GM23248 (cell line): ENCODE measurements at regions not wholly inside any gene's neighbourhood (a gene's known extent, or its start where the extent isn't known, plus 50 kb on each side); places are given as distances from the start of the nearest gene placed in this dataset.

Experiments used
- DNase-seq: peaks from one replicate; pipeline ENCODE4 v3.0.0-alpha.2; 2015
- H2AFZ ChIP-seq: fragments of 200-600 bp; sonication (generic); 2 replicates; pipeline ENCODE4 v1.6.1; 2016; ENCODE audit warnings: antibody characterized with exemption
- H3F3A ChIP-seq: fragments of 200-600 bp; sonication (generic); 2 replicates; pipeline ENCODE4 v1.6.1; 2016; ENCODE audit warnings: mild to moderate bottlenecking, antibody characterized with exemption, mixed run types; ENCODE audit not compliant: insufficient read depth
- H3K27ac ChIP-seq: fragments of 200-600 bp; sonication (generic); 2 replicates; pipeline ENCODE4 v1.5.1; 2016; ENCODE audit warnings: mild to moderate bottlenecking
- H3K27me3 ChIP-seq: fragments of 200-600 bp; sonication (generic); replicated peaks from 2 replicates; pipeline ENCODE4 v1.6.1; 2016; ENCODE audit warnings: mild to moderate bottlenecking; ENCODE audit not compliant: insufficient read depth
- H3K36me3 ChIP-seq: fragments of 200-600 bp; sonication (generic); 2 replicates; pipeline ENCODE4 v1.6.1; 2016; ENCODE audit warnings: low read depth, mild to moderate bottlenecking
- H3K4me1 ChIP-seq: fragments of 200-600 bp; sonication (generic); 2 replicates; pipeline ENCODE4 v1.6.1; 2016; ENCODE audit warnings: mild to moderate bottlenecking; ENCODE audit not compliant: insufficient read depth
- H3K4me2 ChIP-seq: fragments of 200-600 bp; sonication (generic); one replicate; pipeline ENCODE4 v1.6.1; 2016; ENCODE audit warnings: mild to moderate bottlenecking; ENCODE audit not compliant: unreplicated experiment
- H3K4me3 ChIP-seq: fragments of 200-600 bp; sonication (generic); 2 replicates; pipeline ENCODE4 v1.5.1; 2016; ENCODE audit warnings: mild to moderate bottlenecking
- H3K79me2 ChIP-seq: fragments of 200-600 bp; sonication (generic); 2 replicates; pipeline ENCODE4 v1.6.1; 2016; ENCODE audit warnings: mild to moderate bottlenecking; ENCODE audit not compliant: insufficient read depth
- H3K9ac ChIP-seq: fragments of 200-600 bp; sonication (generic); 2 replicates; pipeline ENCODE4 v1.6.1; 2016; ENCODE audit warnings: mild to moderate bottlenecking
- H3K9me2 ChIP-seq: fragments of 200-600 bp; sonication (generic); 2 replicates; pipeline ENCODE4 v1.6.1; 2016; ENCODE audit warnings: mixed run types, mild to moderate bottlenecking, moderate library complexity; ENCODE audit not compliant: insufficient read depth
- H3K9me3 ChIP-seq: fragments of 200-600 bp; sonication (generic); one replicate; pipeline ENCODE4 v1.6.1; 2017; ENCODE audit warnings: low read depth
- H4K20me1 ChIP-seq: fragments of 200-600 bp; sonication (generic); 2 replicates; pipeline ENCODE4 v1.6.0; 2016; ENCODE audit not compliant: insufficient read depth
- EZH2 ChIP-seq: fragments of 200-600 bp; sonication (generic); IDR thresholded peaks from 2 replicates; pipeline ENCODE4 v1.6.1; 2018; ENCODE audit warnings: antibody characterized with exemption, mild to moderate bottlenecking; ENCODE audit not compliant: insufficient read depth, poor library complexity, severe bottlenecking
- EZH2phosphoT487 ChIP-seq: fragments of 200-600 bp; sonication (generic); IDR thresholded peaks from 2 replicates; pipeline ENCODE4 v1.6.1; 2018; ENCODE audit warnings: antibody characterized with exemption, moderate library complexity, mild to moderate bottlenecking, low read depth; ENCODE audit not compliant: insufficient read depth
- WGBS, 2 experiments: methylation state at CpG; one replicate each; pipeline ENCODE4 v1.1.6; 2015 to 2017; ENCODE audit warnings: low lambda C conversion rate in 2 of 2, low coverage in 1 of 2; ENCODE audit errors: missing lambda C conversion rate in 2 of 2; 5-methylcytosine and 5-hydroxymethylcytosine counted together
- in situ Hi-C: fragments of 300-500 bp; cut with MboI; formaldehyde crosslinking; loops from 2 replicates; pipeline ENCODE4 v1.15.0; 2020

- H3K27ac ChIP-seq = no peak overlapping the region
- 0 to 2% methylated on average over 2 of the region's 2 CpGs for WGBS, 2 experiments
- H3F3A ChIP-seq = no peaks in the 10 kb centered on the region
- no peak overlapping the region for H3K4me2 ChIP-seq
- no peak overlapping the region for H2AFZ ChIP-seq
- H3K9ac ChIP-seq = no peak overlapping the region
- no peaks in the 10 kb centered on the region for H4K20me1 ChIP-seq
- H3K79me2 ChIP-seq = no peaks in the 10 kb centered on the region
- no peak for DNase-seq
- in situ Hi-C loops = no loop called here
- H3K9me2 ChIP-seq = no peaks in the 10 kb centered on the region
- no peaks in the 10 kb centered on the region for H3K36me3 ChIP-seq
- H3K9me3 ChIP-seq = no peaks in the 10 kb centered on the region
- peaks cover 12% of the 10 kb centered on the region; the same call in 1 of the 2 replicates for H3K27me3 ChIP-seq
- TF ChIP-seq EZH2phosphoT487 (no peak), EZH2 (no peak)
- H3K4me1 ChIP-seq = no peaks in the 10 kb centered on the region
- H3K4me3 ChIP-seq = no peak overlapping the region
Observed at GRCh38 chr1:177754603-177755002, 215.3 kb downstream of the SEC16B start.

- WGBS, 2 experiments = 29 to 46% methylated on average over 5 of the region's 5 CpGs
- no peaks in the 10 kb centered on the region for H3K4me1 ChIP-seq
- no peaks in the 10 kb centered on the region for H4K20me1 ChIP-seq
- H3K4me2 ChIP-seq = no peak overlapping the region
- in situ Hi-C loops = no loop called here
- DNase-seq = no peak
- no peaks in the 10 kb centered on the region for H3K36me3 ChIP-seq
- no peaks in the 10 kb centered on the region for H3K9me3 ChIP-seq
- no peaks in the 10 kb centered on the region for H3K9me2 ChIP-seq
- TF ChIP-seq EZH2 (no peak), EZH2phosphoT487 (no peak)
- H3K79me2 ChIP-seq = no peaks in the 10 kb centered on the region
- no peak overlapping the region for H3K4me3 ChIP-seq
- H2AFZ ChIP-seq = no peak overlapping the region
- no peak overlapping the region for H3K9ac ChIP-seq
- H3F3A ChIP-seq = no peaks in the 10 kb centered on the region
- H3K27me3 ChIP-seq = peaks cover 12% of the 10 kb centered on the region; the same call in 1 of the 2 replicates
- no peak overlapping the region for H3K27ac ChIP-seq
Observed at GRCh38 chr1:177753655-177754054, 216.2 kb downstream of the SEC16B start.

- no peak overlapping the region for H3K27ac ChIP-seq
- in situ Hi-C loops = no loop called here
Observed at GRCh38 chr1:177748080-177748801, 221.6 kb downstream of the SEC16B start.

GRCh38 chr1:177746155-177746554 is 223.7 kb downstream of the SEC16B start:
- H3K79me2 ChIP-seq = no peaks in the 10 kb centered on the region
- no peaks in the 10 kb centered on the region for H3K36me3 ChIP-seq
- H4K20me1 ChIP-seq = no peaks in the 10 kb centered on the region
- H3K27me3 ChIP-seq = no peaks in the 10 kb centered on the region
- H3F3A ChIP-seq = no peaks in the 10 kb centered on the region
- no peak overlapping the region for H3K27ac ChIP-seq
- H3K4me3 ChIP-seq = no peak overlapping the region
- TF ChIP-seq EZH2 = no peak
- no peak for TF ChIP-seq EZH2phosphoT487
- no peaks in the 10 kb centered on the region for H3K9me3 ChIP-seq
- 9 to 17% methylated on average over 3 of the region's 3 CpGs for WGBS, 2 experiments
- H3K4me1 ChIP-seq = no peaks in the 10 kb centered on the region
- H3K4me2 ChIP-seq = no peak overlapping the region
- H3K9me2 ChIP-seq = no peaks in the 10 kb centered on the region
- H2AFZ ChIP-seq = no peak overlapping the region
- DNase-seq = no peak
- in situ Hi-C loops = no loop called here
- no peak overlapping the region for H3K9ac ChIP-seq

More at GRCh38 chr1:177748080-177748801, 221.6 kb downstream of the SEC16B start:
- Histone ChIP-seq H2AFZ (no peak overlapping the region), H3K4me2 (no peak overlapping the region), H3K9me2 (no peaks in the 10 kb centered on the region), H3K27me3 (no peaks in the 10 kb centered on the region), H3K4me1 (no peaks in the 10 kb centered on the region), H3K4me3 (no peak overlapping the region), H3K9ac (no peak overlapping the region), H3K36me3 (no peaks in the 10 kb centered on the region), H3K79me2 (no peaks in the 10 kb centered on the region), H4K20me1 (no peaks in the 10 kb centered on the region), H3K9me3 (no peaks in the 10 kb centered on the region), H3F3A (no peaks in the 10 kb centered on the region)
- 45 to 46% methylated on average over 4 of the region's 4 CpGs for WGBS, 2 experiments
- TF ChIP-seq EZH2 (no peak), EZH2phosphoT487 (no peak)
- no peak for DNase-seq

- TF ChIP-seq EZH2 (no peak), EZH2phosphoT487 (no peak)
- H3K4me1 ChIP-seq = no peaks in the 10 kb centered on the region
- no peaks in the 10 kb centered on the region for H3K36me3 ChIP-seq
- no peaks in the 10 kb centered on the region for H3K9me3 ChIP-seq
- no peak overlapping the region for H2AFZ ChIP-seq
- H3K79me2 ChIP-seq = no peaks in the 10 kb centered on the region
- no peak overlapping the region for H3K4me3 ChIP-seq
- H4K20me1 ChIP-seq = no peaks in the 10 kb centered on the region
- H3K27ac ChIP-seq = no peak overlapping the region
- H3F3A ChIP-seq = no peaks in the 10 kb centered on the region
- no peaks in the 10 kb centered on the region for H3K9me2 ChIP-seq
- no peaks in the 10 kb centered on the region for H3K27me3 ChIP-seq
- DNase-seq = no peak
- no peak overlapping the region for H3K4me2 ChIP-seq
- in situ Hi-C loops = no loop called here
- H3K9ac ChIP-seq = no peak overlapping the region
- WGBS, 2 experiments = 45 to 53% methylated on average over 1 of the region's 1 CpG
Observed at GRCh38 chr1:177744906-177745305, 225.0 kb downstream of the SEC16B start.
